Transverse colon (tissue), 4 donors: ENCODE measurements at regions not wholly inside any gene's neighbourhood (a gene's known extent, or its start where the extent isn't known, plus 50 kb on each side); places are given as distances from the start of the nearest gene placed in this dataset.

ENCODE experiments used
- DNase-seq: peaks from one replicate; pipeline ENCODE4 v3.0.0-alpha.2; 2019
- H3K27ac ChIP-seq, 4 donors: fragments of 200-600 bp; sonication (generic); 2 replicates each; pipeline ENCODE4 v1.5.1; 2016 to 2018; ENCODE audit warnings: inconsistent platforms in 4 of 4
- H3K27me3 ChIP-seq: fragments of 200-600 bp; sonication (generic); 2 replicates; pipeline ENCODE4 v1.5.1; 2017; ENCODE audit warnings: inconsistent platforms
- H3K36me3 ChIP-seq, 4 donors: fragments of 200-600 bp; sonication (generic); 2 replicates each; pipeline ENCODE4 v1.5.1; 2017 to 2019; ENCODE audit warnings: inconsistent platforms in 4 of 4
- H3K4me1 ChIP-seq, 4 donors: fragments of 200-600 bp; sonication (generic); 2 replicates each; pipeline ENCODE4 v1.5.1; 2017 to 2020; ENCODE audit warnings: inconsistent platforms in 4 of 4
- H3K4me3 ChIP-seq, 4 donors: fragments of 200-600 bp; sonication (generic); 1 replicate in 1 of 4; 2 replicates in 3 of 4; pipeline versions ENCODE4 v1.5.1 to v1.6.1; 2017 to 2019; ENCODE audit warnings: inconsistent platforms in 4 of 4
- H3K9me3 ChIP-seq, 2 donors: fragments of 200-600 bp; sonication (generic); 2 replicates each; pipeline ENCODE4 v1.5.1; 2017 to 2019; ENCODE audit warnings: inconsistent platforms in 2 of 2
- EP300 ChIP-seq: sonication (generic); formaldehyde crosslinking; IDR thresholded peaks from one replicate; pipeline ENCODE4 v1.6.1; 2017; ENCODE audit warnings: antibody characterized with exemption, low read depth
- POLR2A ChIP-seq: fragments of 450-650 bp; IDR thresholded peaks from one replicate; pipeline ENCODE4 v1.6.1; 2016; ENCODE audit warnings: antibody characterized with exemption, mild to moderate bottlenecking, moderate library complexity
- POLR2AphosphoS5 ChIP-seq, 3 donors: sonication (generic); formaldehyde crosslinking; IDR thresholded peaks; one replicate each; pipeline ENCODE4 v1.6.1; 2016; ENCODE audit warnings: antibody characterized with exemption in 3 of 3
- WGBS, 2 donors: methylation state at CpG; one replicate each; pipeline ENCODE4 v1.1.5; 2018; ENCODE audit warnings: low coverage in 1 of 2; 5-methylcytosine and 5-hydroxymethylcytosine counted together
- in situ Hi-C, 4 donors: fragments of 200-750 bp; cut with MboI; loops; one replicate each; pipeline versions ENCODE4 v1.15.0 to v1.15.1; 2017; ENCODE audit warnings: low sequenced_read_pairs in 3 of 4, low pct_ligation_motif_present in 1 of 4, low pct_unique_long_range_greater_than_20kb in 1 of 4
- intact Hi-C: fragments of 100-400 bp; cut with DNase I; formaldehyde crosslinking; loops from one replicate; pipeline ENCODE4 v1.15.1; 2023; ENCODE audit warnings: low total_unique reads
- TF ChIP-seq, protein P1 (sequence below), 5 experiments: fragments of 200-600 bp in 3 of 5; fragments of 450-650 bp in 2 of 5; sonication (generic) in 3 of 5; IDR thresholded peaks; 1 replicate in 2 of 5; 2 replicates in 3 of 5; pipeline ENCODE4 v1.5.1; 2016 to 2017; ENCODE audit warnings: antibody characterized with exemption in 5 of 5, inconsistent platforms in 3 of 5, mild to moderate bottlenecking in 2 of 5, moderate library complexity in 1 of 5

- H3K36me3 ChIP-seq = no peaks in the 10 kb centered on the region
- no peak overlapping the region for H3K27ac ChIP-seq
- no peaks in the 10 kb centered on the region for H3K9me3 ChIP-seq
- no peak overlapping the region for H3K4me3 ChIP-seq
- TF ChIP-seq POLR2AphosphoS5 (IDR thresholded peaks at IDR 0.05) (no peak), POLR2A (no peak), EP300 (no peak)
- TF ChIP-seq, protein P1, sequence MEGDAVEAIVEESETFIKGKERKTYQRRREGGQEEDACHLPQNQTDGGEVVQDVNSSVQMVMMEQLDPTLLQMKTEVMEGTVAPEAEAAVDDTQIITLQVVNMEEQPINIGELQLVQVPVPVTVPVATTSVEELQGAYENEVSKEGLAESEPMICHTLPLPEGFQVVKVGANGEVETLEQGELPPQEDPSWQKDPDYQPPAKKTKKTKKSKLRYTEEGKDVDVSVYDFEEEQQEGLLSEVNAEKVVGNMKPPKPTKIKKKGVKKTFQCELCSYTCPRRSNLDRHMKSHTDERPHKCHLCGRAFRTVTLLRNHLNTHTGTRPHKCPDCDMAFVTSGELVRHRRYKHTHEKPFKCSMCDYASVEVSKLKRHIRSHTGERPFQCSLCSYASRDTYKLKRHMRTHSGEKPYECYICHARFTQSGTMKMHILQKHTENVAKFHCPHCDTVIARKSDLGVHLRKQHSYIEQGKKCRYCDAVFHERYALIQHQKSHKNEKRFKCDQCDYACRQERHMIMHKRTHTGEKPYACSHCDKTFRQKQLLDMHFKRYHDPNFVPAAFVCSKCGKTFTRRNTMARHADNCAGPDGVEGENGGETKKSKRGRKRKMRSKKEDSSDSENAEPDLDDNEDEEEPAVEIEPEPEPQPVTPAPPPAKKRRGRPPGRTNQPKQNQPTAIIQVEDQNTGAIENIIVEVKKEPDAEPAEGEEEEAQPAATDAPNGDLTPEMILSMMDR (IDR thresholded peaks at IDR 0.05) = no peak
- no peaks in the 10 kb centered on the region for H3K27me3 ChIP-seq
- 73 to 100% methylated on average over 1 of the region's 1 CpG for WGBS, 2 donors
- no peak for DNase-seq
- no peaks in the 10 kb centered on the region for H3K4me1 ChIP-seq
- in situ Hi-C loops (no loop called here), intact Hi-C loops (no loop called here)
These were observed 95.0 kb upstream of the MROH9 start for GRCh38 chr1:170840371-170840770.

DNA sequence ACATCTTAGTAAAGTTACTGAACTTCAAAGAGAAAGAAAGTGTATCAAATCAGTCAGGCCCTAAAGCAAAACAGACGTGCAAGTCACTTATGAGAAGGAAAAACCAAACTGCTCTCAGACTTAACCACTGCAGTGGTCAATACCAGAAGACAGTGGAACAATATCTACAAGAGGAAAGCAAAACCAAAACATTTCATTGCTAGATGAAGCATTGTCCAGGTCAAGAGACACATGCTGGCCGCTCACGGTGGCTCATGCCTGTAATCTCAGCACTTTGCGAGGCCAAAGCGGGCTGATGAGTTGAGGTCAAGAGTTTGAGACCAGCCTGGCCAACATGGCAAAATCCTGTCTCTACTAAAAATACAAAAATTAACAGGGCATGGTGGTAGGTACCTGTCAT lies 82.0 kb upstream of the MROH9 start:
- 86 to 91% methylated on average over 5 of the region's 5 CpGs for WGBS, 2 donors
- TF ChIP-seq POLR2AphosphoS5 (IDR thresholded peaks at IDR 0.05) (no peak), POLR2A (no peak), EP300 (no peak)
- TF ChIP-seq, protein P1 (IDR thresholded peaks at IDR 0.05) = no peak
- no peaks in the 10 kb centered on the region for H3K9me3 ChIP-seq
- no peaks in the 10 kb centered on the region for H3K4me1 ChIP-seq
- H3K27me3 ChIP-seq = no peaks in the 10 kb centered on the region
- intact Hi-C loops = no loop called here
- in situ Hi-C loops = no loop called here
- no peak overlapping the region for H3K4me3 ChIP-seq
- DNase-seq = no peak
- no peaks in the 10 kb centered on the region for H3K36me3 ChIP-seq
- no peak overlapping the region for H3K27ac ChIP-seq

DNA sequence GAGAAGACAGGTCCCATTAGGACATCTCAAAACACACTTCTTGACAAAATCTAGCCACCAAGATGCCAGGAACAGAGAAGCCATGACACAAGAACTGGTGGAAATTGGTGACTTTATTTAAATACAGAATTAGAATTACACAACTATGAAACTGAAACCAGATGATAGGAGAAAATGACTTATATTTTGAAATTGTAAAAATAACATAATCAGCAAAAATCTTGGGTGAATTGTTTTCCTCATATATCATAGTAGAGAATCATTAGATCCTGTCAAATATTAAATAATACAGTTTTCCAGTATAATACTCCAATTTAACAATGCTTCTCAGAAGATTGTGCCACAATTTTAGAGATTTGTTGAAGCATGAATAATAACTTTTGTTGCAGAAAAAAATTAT lies 81.5 kb upstream of the MROH9 start:
- intact Hi-C loops (no loop called here), in situ Hi-C loops (no loop called here)
- Histone ChIP-seq H3K27ac (no peak overlapping the region), H3K4me3 (no peak overlapping the region), H3K27me3 (no peaks in the 10 kb centered on the region), H3K9me3 (no peaks in the 10 kb centered on the region), H3K4me1 (no peaks in the 10 kb centered on the region), H3K36me3 (no peaks in the 10 kb centered on the region)
- TF ChIP-seq EP300 (no peak), POLR2A (no peak), POLR2AphosphoS5 (IDR thresholded peaks at IDR 0.05) (no peak)
- TF ChIP-seq, protein P1 (IDR thresholded peaks at IDR 0.05) = no peak
- no peak for DNase-seq

DNA sequence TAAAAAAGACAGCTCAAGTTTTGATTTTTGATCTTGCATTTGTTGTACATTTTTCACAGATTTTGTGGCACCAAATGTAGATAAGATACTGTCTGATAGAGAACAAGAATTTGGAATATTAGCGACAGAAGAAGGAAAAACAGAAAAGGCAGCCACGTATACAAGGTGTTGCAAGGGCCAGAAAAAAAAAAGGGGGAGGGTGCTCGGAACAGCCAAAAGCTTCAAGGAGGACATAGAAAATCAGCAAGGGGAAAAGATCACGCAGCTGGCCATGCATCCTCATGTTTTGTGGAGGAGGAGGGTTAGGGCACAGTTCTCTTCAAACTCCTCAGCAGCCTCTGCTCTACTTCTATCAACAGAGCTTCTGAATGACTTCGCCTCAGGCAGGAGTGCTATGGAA lies 80.7 kb upstream of the MROH9 start:
- Histone ChIP-seq H3K27ac (no peak overlapping the region), H3K9me3 (no peaks in the 10 kb centered on the region), H3K27me3 (no peaks in the 10 kb centered on the region), H3K4me1 (no peaks in the 10 kb centered on the region), H3K4me3 (no peak overlapping the region), H3K36me3 (no peaks in the 10 kb centered on the region)
- in situ Hi-C loops = no loop called here
- no peak for TF ChIP-seq POLR2AphosphoS5 (IDR thresholded peaks at IDR 0.05)
- no peak for DNase-seq
- intact Hi-C loops = no loop called here
- 74 to 78% methylated on average over 4 to 5 of the region's 5 CpGs for WGBS, 2 donors

DNA sequence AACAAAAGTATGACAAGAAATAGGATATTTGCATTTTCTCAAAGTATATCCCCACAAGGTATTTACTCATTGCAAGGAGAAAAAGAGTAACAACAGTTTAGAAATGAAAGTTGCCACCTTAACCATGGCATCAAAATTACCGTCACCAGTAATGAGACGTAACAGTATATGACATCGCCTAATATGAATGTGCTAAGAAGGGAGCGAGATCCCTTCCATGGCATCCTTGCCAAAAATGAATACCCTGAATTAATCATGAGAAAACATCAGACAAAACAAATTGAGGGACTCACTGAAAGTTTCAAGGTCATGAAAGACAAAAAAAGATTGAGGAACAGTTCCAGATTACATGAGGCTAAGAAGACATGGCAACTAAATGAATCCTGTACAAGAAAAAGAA lies 78.9 kb upstream of the MROH9 start:
- intact Hi-C loops = no loop called here
- Histone ChIP-seq H3K36me3 (no peaks in the 10 kb centered on the region), H3K27me3 (no peaks in the 10 kb centered on the region), H3K4me1 (no peaks in the 10 kb centered on the region), H3K27ac (no peak overlapping the region), H3K4me3 (no peak overlapping the region), H3K9me3 (no peaks in the 10 kb centered on the region)
- DNase-seq = no peak
- 67 to 93% methylated on average over 4 of the region's 4 CpGs for WGBS, 2 donors
- in situ Hi-C loops = no loop called here
- TF ChIP-seq, protein P1 (IDR thresholded peaks at IDR 0.05) = no peak
- no peak for TF ChIP-seq EP300
- TF ChIP-seq POLR2A = no peak
- TF ChIP-seq POLR2AphosphoS5 (IDR thresholded peaks at IDR 0.05) = no peak
